SK-N-SH (cell line): ENCODE measurements at regions not wholly inside any gene's neighbourhood (a gene's known extent, or its start where the extent isn't known, plus 50 kb on each side); places are given as distances from the start of the nearest gene placed in this dataset.

Experiments
- CTCF ChIA-PET: fragments of 300-600, 350-600 bp; formaldehyde crosslinking; extraction: SDS; loops from one replicate; lab custom pipeline; 2021; lab: Yijun Ruan, JAX
- POLR2A ChIA-PET: fragments of 350-600 bp; sonication (Branson Sonifier 250); formaldehyde crosslinking; extraction: SDS; loops from one replicate; lab custom pipeline; 2020; ENCODE audit warnings: antibody characterized with exemption, inconsistent platforms; lab: Yijun Ruan, JAX
- DNase-seq: peaks from one replicate; pipeline ENCODE4 v3.0.0; 2012
- H2AFZ ChIP-seq: fragments of 200-600 bp; sonication (generic); 2 replicates; pipeline ENCODE4 v1.8.1; 2016; ENCODE audit warnings: antibody characterized with exemption, mild to moderate bottlenecking, low read depth
- H3F3A ChIP-seq: fragments of 200-600 bp; sonication (generic); replicated peaks from 2 replicates; pipeline ENCODE3; 2016; ENCODE audit warnings: antibody characterized with exemption, mild to moderate bottlenecking; ENCODE audit not compliant: insufficient read depth
- H3K27ac ChIP-seq, 2 experiments: fragments of 200-500 bp in 1 of 2; fragments of 200-600 bp in 1 of 2; sonication (Bioruptor generic) in 1 of 2; sonication (generic), shearing (Covaris generic) in 1 of 2; 2 replicates each; pipeline versions ENCODE4 v1.5.1 to v1.6.1; 2014 to 2016; ENCODE audit warnings: low read depth in 2 of 2, inconsistent platforms in 1 of 2, low read length in 1 of 2, mild to moderate bottlenecking in 1 of 2, mixed read lengths in 1 of 2
- H3K27me3 ChIP-seq: fragments of 200-600 bp; sonication (generic), shearing (Covaris generic); 2 replicates; pipeline ENCODE4 v1.6.1; 2016; ENCODE audit warnings: mixed run types; ENCODE audit not compliant: insufficient read depth
- H3K36me3 ChIP-seq, 2 experiments: fragments of 200-500 bp in 1 of 2; fragments of 200-600 bp in 1 of 2; sonication (Bioruptor generic) in 1 of 2; sonication (generic) in 1 of 2; replicated peaks in 1 of 2; 2 replicates each; pipeline versions ENCODE3 to v1.5.1; 2014 to 2016; ENCODE audit warnings: low read length in 1 of 2, mild to moderate bottlenecking in 1 of 2; ENCODE audit not compliant: insufficient read depth in 2 of 2, control insufficient read depth in 1 of 2
- H3K4me1 ChIP-seq, 2 experiments: fragments of 200-500 bp in 1 of 2; fragments of 200-600 bp in 1 of 2; sonication (Bioruptor generic) in 1 of 2; sonication (generic), shearing (Covaris generic) in 1 of 2; 2 replicates each; pipeline versions ENCODE4 v1.5.1 to v1.6.1; 2014 to 2016; ENCODE audit warnings: low read depth in 1 of 2, low read length in 1 of 2, mixed run types in 1 of 2; ENCODE audit not compliant: insufficient read depth in 2 of 2, control insufficient read depth in 1 of 2
- H3K4me2 ChIP-seq: fragments of 200-600 bp; sonication (generic), shearing (Covaris generic); 2 replicates; pipeline ENCODE4 v1.6.1; 2017; ENCODE audit warnings: mixed run types
- H3K4me3 ChIP-seq, 2 experiments: fragments of 200-500 bp in 1 of 2; fragments of 200-600 bp in 1 of 2; sonication (Bioruptor generic) in 1 of 2; sonication (generic), shearing (Covaris generic) in 1 of 2; 2 replicates each; pipeline versions ENCODE4 v1.5.1 to v1.8.1; 2014 to 2016; ENCODE audit warnings: low read depth in 2 of 2, inconsistent platforms in 1 of 2, low read length in 1 of 2, mild to moderate bottlenecking in 1 of 2, mixed read lengths in 1 of 2, moderate library complexity in 1 of 2
- H3K79me2 ChIP-seq: fragments of 200-600 bp; sonication (generic); 2 replicates; pipeline ENCODE4 v1.8.1; 2017; ENCODE audit warnings: mild to moderate bottlenecking; ENCODE audit not compliant: insufficient read depth
- H3K9ac ChIP-seq: fragments of 200-600 bp; sonication (generic); 2 replicates; pipeline ENCODE4 v1.6.1; 2017; ENCODE audit warnings: mixed run types
- H3K9me2 ChIP-seq: fragments of 200-600 bp; sonication (generic); 2 replicates; pipeline ENCODE4 v1.6.1; 2017; ENCODE audit warnings: mixed run types
- H3K9me3 ChIP-seq: fragments of 200-600 bp; sonication (generic); 2 replicates; pipeline ENCODE4 v1.6.1; 2017; ENCODE audit warnings: mixed run types, mild to moderate bottlenecking, moderate library complexity
- H4K20me1 ChIP-seq: fragments of 200-600 bp; sonication (generic); 2 replicates; pipeline ENCODE4 v1.6.1; 2017; ENCODE audit warnings: mild to moderate bottlenecking, mixed run types; ENCODE audit not compliant: insufficient read depth
- ELF1 ChIP-seq: IDR thresholded peaks from 2 replicates; pipeline ENCODE4 v1.4.0; 2012
- EP300 ChIP-seq, 2 experiments: IDR thresholded peaks; 2 replicates each; pipeline versions ENCODE4 v1.4.0 to v1.6.1; 2012; ENCODE audit warnings: borderline replicate concordance in 1 of 2, low read depth in 1 of 2, low read length in 1 of 2
- JUND ChIP-seq: IDR thresholded peaks from 2 replicates; pipeline ENCODE4 v1.4.0; 2012
- MXI1 ChIP-seq: IDR thresholded peaks from 2 replicates; pipeline ENCODE4 v1.6.1; 2012; ENCODE audit warnings: mild to moderate bottlenecking, low read depth, low read length, improper control_type of control experiment
- RAD21 ChIP-seq: IDR thresholded peaks from 2 replicates; pipeline ENCODE4 v1.6.1; 2012; ENCODE audit warnings: mild to moderate bottlenecking, low read length
- SMC3 ChIP-seq: IDR thresholded peaks from 2 replicates; pipeline ENCODE4 v1.6.1; 2012; ENCODE audit warnings: low read depth, low read length, improper control_type of control experiment
- TEAD4 ChIP-seq: IDR thresholded peaks from 2 replicates; pipeline ENCODE4 v1.4.0; 2012; ENCODE audit warnings: mild to moderate bottlenecking, borderline replicate concordance; ENCODE audit not compliant: insufficient read depth
- WGBS: methylation state at CpG from one replicate; pipeline ENCODE4 v1.1.6; 2017; ENCODE audit warnings: low lambda C conversion rate; 5-methylcytosine and 5-hydroxymethylcytosine counted together
- TF ChIP-seq, protein P1 (sequence below): IDR thresholded peaks from 2 replicates; pipeline ENCODE4; 2012
- TF ChIP-seq, protein P2 (sequence below): IDR thresholded peaks from 2 replicates; pipeline ENCODE4 v1.4.0; 2012; ENCODE audit warnings: low read depth, borderline replicate concordance
- TF ChIP-seq, protein P3 (sequence below): fragments of 200-600 bp; sonication (generic); IDR thresholded peaks from 2 replicates; pipeline ENCODE4 v1.6.1; 2017; ENCODE audit warnings: antibody characterized with exemption, mild to moderate bottlenecking, moderate library complexity

DNA sequence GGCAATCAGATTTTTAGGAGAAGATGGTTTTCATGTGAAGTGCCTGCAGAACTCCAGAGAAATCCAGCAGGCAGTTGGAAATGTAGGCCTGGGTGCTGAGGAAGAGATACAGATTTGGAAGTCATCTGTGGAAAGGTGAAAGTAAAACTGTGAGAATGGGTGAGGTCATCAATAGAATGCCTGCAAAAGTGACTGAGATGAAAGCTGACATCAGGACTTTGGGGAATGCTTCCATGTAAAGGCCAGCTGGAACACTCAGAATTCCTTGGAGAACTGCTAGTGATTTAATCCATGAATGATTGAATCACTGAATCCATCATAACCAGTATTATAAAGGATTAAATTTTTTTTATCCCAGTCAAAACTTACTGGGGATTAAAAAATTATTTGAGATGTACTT is 124.5 kb upstream of the GIMD1 start:
- POLR2A ChIA-PET = no interaction called here
- no peak overlapping the region for H3K9ac ChIP-seq
- H3K27me3 ChIP-seq = no peaks in the 10 kb centered on the region
- 0 out of 2 replicates have a peak, but pooled peaks cover 5% of the 10 kb centered on the region for H3K9me3 ChIP-seq
- no peaks in the 10 kb centered on the region for H3K9me2 ChIP-seq
- H3K27ac ChIP-seq = no peak overlapping the region
- H3K4me1 ChIP-seq = no peaks in the 10 kb centered on the region
- no peaks in the 10 kb centered on the region for H3F3A ChIP-seq
- no peak overlapping the region for H3K4me2 ChIP-seq
- TF ChIP-seq, protein P1, sequence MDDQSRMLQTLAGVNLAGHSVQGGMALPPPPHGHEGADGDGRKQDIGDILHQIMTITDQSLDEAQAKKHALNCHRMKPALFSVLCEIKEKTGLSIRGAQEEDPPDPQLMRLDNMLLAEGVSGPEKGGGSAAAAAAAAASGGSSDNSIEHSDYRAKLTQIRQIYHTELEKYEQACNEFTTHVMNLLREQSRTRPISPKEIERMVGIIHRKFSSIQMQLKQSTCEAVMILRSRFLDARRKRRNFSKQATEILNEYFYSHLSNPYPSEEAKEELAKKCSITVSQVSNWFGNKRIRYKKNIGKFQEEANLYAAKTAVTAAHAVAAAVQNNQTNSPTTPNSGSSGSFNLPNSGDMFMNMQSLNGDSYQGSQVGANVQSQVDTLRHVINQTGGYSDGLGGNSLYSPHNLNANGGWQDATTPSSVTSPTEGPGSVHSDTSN = peak; percentile 27; the same call in 1 of the 2 replicates
- TF ChIP-seq, protein P2, sequence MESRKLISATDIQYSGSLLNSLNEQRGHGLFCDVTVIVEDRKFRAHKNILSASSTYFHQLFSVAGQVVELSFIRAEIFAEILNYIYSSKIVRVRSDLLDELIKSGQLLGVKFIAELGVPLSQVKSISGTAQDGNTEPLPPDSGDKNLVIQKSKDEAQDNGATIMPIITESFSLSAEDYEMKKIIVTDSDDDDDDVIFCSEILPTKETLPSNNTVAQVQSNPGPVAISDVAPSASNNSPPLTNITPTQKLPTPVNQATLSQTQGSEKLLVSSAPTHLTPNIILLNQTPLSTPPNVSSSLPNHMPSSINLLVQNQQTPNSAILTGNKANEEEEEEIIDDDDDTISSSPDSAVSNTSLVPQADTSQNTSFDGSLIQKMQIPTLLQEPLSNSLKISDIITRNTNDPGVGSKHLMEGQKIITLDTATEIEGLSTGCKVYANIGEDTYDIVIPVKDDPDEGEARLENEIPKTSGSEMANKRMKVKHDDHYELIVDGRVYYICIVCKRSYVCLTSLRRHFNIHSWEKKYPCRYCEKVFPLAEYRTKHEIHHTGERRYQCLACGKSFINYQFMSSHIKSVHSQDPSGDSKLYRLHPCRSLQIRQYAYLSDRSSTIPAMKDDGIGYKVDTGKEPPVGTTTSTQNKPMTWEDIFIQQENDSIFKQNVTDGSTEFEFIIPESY = no peak
- H3K36me3 ChIP-seq = no peaks in the 10 kb centered on the region
- H2AFZ ChIP-seq = no peak overlapping the region
- no peaks in the 10 kb centered on the region for H4K20me1 ChIP-seq
- H3K4me3 ChIP-seq = no peak overlapping the region
- H3K79me2 ChIP-seq = no peaks in the 10 kb centered on the region
- no peak for DNase-seq
- CTCF ChIA-PET = interaction anchor here (1.2 kb wide), 1 partner anchor 10 kb away, joined by 3 read pairs; no protein-coding TSS in a partner anchor

- no peaks in the 10 kb centered on the region for H3K4me1 ChIP-seq
- no peak for TF ChIP-seq SMC3
- TF ChIP-seq ELF1 = no peak
- TF ChIP-seq JUND = no peak
- TF ChIP-seq, protein P3, sequence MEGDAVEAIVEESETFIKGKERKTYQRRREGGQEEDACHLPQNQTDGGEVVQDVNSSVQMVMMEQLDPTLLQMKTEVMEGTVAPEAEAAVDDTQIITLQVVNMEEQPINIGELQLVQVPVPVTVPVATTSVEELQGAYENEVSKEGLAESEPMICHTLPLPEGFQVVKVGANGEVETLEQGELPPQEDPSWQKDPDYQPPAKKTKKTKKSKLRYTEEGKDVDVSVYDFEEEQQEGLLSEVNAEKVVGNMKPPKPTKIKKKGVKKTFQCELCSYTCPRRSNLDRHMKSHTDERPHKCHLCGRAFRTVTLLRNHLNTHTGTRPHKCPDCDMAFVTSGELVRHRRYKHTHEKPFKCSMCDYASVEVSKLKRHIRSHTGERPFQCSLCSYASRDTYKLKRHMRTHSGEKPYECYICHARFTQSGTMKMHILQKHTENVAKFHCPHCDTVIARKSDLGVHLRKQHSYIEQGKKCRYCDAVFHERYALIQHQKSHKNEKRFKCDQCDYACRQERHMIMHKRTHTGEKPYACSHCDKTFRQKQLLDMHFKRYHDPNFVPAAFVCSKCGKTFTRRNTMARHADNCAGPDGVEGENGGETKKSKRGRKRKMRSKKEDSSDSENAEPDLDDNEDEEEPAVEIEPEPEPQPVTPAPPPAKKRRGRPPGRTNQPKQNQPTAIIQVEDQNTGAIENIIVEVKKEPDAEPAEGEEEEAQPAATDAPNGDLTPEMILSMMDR = no peak
- TF ChIP-seq TEAD4 = no peak
- TF ChIP-seq RAD21 = no peak
- TF ChIP-seq EP300 (IDR thresholded peaks at IDR 0.05; ENCODE audit: borderline replicate concordance in 1 of 2, low read depth in 1 of 2, low read length in 1 of 2) = no peak
- TF ChIP-seq MXI1 = no peak
- no peaks in the 10 kb centered on the region for H3K36me3 ChIP-seq
- no peaks in the 10 kb centered on the region for H4K20me1 ChIP-seq
- H3K9me3 ChIP-seq = no peaks in the 10 kb centered on the region
- ChIA-PET CTCF (no interaction called here), POLR2A (no interaction called here)
- H2AFZ ChIP-seq = no peak overlapping the region
- no peaks in the 10 kb centered on the region for H3K79me2 ChIP-seq
- no peaks in the 10 kb centered on the region for H3F3A ChIP-seq
- no peaks in the 10 kb centered on the region for H3K9me2 ChIP-seq
- H3K4me3 ChIP-seq = no peak overlapping the region
- 49% methylated on average over 2 of the region's 2 CpGs for WGBS
- DNase-seq = no peak
- H3K27me3 ChIP-seq = no peaks in the 10 kb centered on the region
- no peak overlapping the region for H3K27ac ChIP-seq
- no peak overlapping the region for H3K4me2 ChIP-seq
- H3K9ac ChIP-seq = no peak overlapping the region
Measured at GRCh38 chr4:106486533-106486932, 118.0 kb upstream of the GIMD1 start.
